Neural crest cell (in vitro differentiated cells): ENCODE measurements at regions not wholly inside any gene's neighbourhood (a gene's known extent, or its start where the extent isn't known, plus 50 kb on each side); places are given as distances from the start of the nearest gene placed in this dataset.
"Not testable (repeated sequence)": the region's sequence is repeated elsewhere in the genome, so short reads cannot be mapped to it uniquely, and the experiment has no call there.

ENCODE experiments used
- DNase-seq: peaks from one replicate; pipeline ENCODE4 v3.0.0; 2021; ENCODE audit warnings: low read depth, mixed read lengths, low spot score
- H3K27ac Mint-ChIP-seq: one replicate; pipeline ENCODE4 v1.8.0; 2021; ENCODE audit warnings: mild to moderate bottlenecking, mixed read lengths; ENCODE audit not compliant: unreplicated experiment
- H3K27me3 Mint-ChIP-seq: 2 replicates; pipeline ENCODE4 v1.8.0; 2021; ENCODE audit warnings: low read depth, mild to moderate bottlenecking, mixed read lengths
- H3K36me3 Mint-ChIP-seq: 2 replicates; pipeline ENCODE4 v1.8.0; 2021; ENCODE audit warnings: low read depth, mild to moderate bottlenecking, mixed read lengths
- H3K4me1 Mint-ChIP-seq: 2 replicates; pipeline ENCODE4 v1.8.0; 2021; ENCODE audit warnings: mixed read lengths
- H3K4me3 Mint-ChIP-seq: one replicate; pipeline ENCODE4 v1.8.0; 2021; ENCODE audit warnings: mild to moderate bottlenecking, mixed read lengths
- H3K9me3 Mint-ChIP-seq: 2 replicates; pipeline ENCODE4 v1.8.0; 2021; ENCODE audit warnings: mixed read lengths
- CTCF ChIP-seq: fragments of 200-600 bp; sonication (generic); conservative IDR thresholded peaks from 2 replicates; pipeline ENCODE4 v1.5.0; 2021; ENCODE audit warnings: antibody characterized with exemption, mild to moderate bottlenecking

DNA sequence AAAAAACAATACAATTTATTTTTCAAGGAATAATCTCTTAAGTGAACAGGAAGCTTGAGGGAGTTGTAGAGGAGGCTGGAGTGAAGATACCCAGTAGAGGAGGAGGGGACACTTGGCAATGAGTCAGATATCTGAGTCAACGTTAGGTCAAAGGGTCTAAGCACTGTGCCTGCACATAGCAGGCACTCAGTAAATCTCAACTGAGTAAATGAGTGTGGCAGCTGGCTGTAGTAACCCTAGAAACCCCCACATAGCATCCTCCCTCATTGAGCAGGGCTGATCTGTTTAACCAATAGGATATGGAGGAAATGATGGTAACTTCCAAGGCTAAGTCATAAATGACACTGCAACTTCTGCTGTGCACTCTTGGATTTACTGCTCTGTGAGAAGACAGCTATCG is 186.0 kb upstream of the FAM241A start:
- no peak overlapping the region for H3K4me3 Mint-ChIP-seq
- DNase-seq = no peak
- H3K9me3 Mint-ChIP-seq = no peaks in the 10 kb centered on the region
- no peaks in the 10 kb centered on the region for H3K36me3 Mint-ChIP-seq
- no peak for TF ChIP-seq CTCF
- H3K27ac Mint-ChIP-seq = no peak overlapping the region
- H3K27me3 Mint-ChIP-seq = no peaks in the 10 kb centered on the region
- no peaks in the 10 kb centered on the region for H3K4me1 Mint-ChIP-seq

DNA sequence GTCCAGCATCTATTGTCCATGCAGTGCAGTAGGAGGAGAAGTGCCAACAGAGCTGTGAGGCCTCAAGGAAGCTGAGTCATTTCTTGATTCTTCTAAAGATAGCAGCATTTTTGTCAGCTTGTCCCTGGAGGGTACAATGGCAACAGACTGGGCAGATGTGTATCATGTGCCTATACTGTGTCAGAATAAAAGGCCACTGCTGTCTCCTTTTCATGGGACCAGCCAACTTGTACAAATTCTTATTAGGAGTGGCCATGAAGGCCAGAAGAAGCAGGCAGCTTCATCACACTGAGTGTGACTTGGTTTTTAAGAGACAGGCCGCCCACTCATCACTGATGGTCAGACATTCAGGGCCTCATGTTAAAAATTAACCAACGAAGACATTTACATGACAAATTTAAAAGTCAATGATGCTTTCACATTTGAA is 185.0 kb upstream of the FAM241A start:
- Mint-ChIP-seq H3K4me1 (no peaks in the 10 kb centered on the region), H3K27ac (no peak overlapping the region), H3K27me3 (no peaks in the 10 kb centered on the region), H3K4me3 (no peak overlapping the region), H3K36me3 (no peaks in the 10 kb centered on the region), H3K9me3 (no peaks in the 10 kb centered on the region)
- TF ChIP-seq CTCF = no peak
- DNase-seq = no peak

DNA sequence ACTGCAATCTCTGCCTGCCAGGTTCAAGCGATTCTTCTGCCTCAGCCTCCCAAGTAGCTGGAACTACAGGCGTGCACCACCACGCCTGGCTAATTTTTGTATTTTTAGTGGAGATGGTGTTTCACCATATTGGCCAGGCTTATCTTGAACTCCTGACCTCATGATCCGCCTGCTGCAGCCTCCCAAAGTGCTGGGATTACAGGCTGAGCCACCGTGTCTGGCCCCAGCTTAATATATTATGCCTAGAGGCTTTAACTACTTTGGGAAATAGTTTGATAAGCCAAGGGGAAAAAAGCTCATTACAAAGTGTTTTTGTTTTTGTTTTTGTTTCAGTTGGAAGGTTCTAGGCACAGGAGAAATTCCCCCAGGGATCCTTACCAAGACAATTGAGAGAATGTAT is 184.2 kb upstream of the FAM241A start:
- not testable (repeated sequence) for H3K4me1 Mint-ChIP-seq, H3K27me3 Mint-ChIP-seq, H3K4me3 Mint-ChIP-seq, DNase-seq, H3K9me3 Mint-ChIP-seq, H3K27ac Mint-ChIP-seq, H3K36me3 Mint-ChIP-seq

GRCh38 chr4:111961809-111962208 is 183.4 kb upstream of the FAM241A start:
- Mint-ChIP-seq H3K9me3 (no peaks in the 10 kb centered on the region), H3K27ac (no peak overlapping the region), H3K4me1 (no peaks in the 10 kb centered on the region), H3K4me3 (no peak overlapping the region), H3K27me3 (no peaks in the 10 kb centered on the region), H3K36me3 (no peaks in the 10 kb centered on the region)
- TF ChIP-seq CTCF = no peak
- no peak for DNase-seq

- Mint-ChIP-seq H3K36me3 (no peaks in the 10 kb centered on the region), H3K4me1 (no peaks in the 10 kb centered on the region), H3K9me3 (no peaks in the 10 kb centered on the region), H3K27ac (no peak overlapping the region), H3K4me3 (no peak overlapping the region), H3K27me3 (no peaks in the 10 kb centered on the region)
- TF ChIP-seq CTCF = no peak
- DNase-seq = no peak
Measured at GRCh38 chr4:111963158-111963700, 182.0 kb upstream of the FAM241A start.

DNA sequence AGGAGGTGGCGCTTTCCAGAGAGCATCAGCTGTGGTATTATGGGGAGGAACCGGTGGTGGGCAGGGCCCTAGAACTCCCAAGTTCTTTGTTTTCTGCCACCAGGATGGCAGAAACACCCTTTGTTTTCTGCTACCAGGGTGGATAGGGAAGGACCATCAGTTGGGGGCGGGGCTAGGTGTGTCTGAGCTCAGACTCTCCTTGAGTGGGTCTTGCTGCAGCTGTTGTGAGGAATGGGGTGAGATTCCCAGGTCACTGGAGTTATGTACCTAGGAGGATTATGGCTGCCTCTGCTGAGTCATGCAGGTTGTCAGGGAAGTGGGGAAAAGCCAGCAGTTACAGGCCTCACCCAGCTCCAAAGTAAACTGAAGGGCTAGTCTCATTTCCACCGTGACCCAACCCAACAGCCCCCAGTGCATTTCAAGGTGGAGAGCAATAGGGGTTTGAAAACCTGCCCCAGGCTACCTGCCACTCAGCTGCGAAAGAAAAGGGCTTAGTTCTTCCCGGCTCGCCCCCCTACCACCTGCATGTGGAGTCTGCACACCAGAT is 167.8 kb upstream of the FAM241A start:
- H3K4me3 Mint-ChIP-seq = no peak overlapping the region
- H3K4me1 Mint-ChIP-seq = no peaks in the 10 kb centered on the region
- H3K27ac Mint-ChIP-seq = no peak overlapping the region
- peaks cover 10% of the 10 kb centered on the region for H3K9me3 Mint-ChIP-seq
- H3K36me3 Mint-ChIP-seq = no peaks in the 10 kb centered on the region
- no peaks in the 10 kb centered on the region for H3K27me3 Mint-ChIP-seq
- DNase-seq = no peak
- TF ChIP-seq CTCF = no peak
